GM23338 (cell line): ENCODE measurements at regions not wholly inside any gene's neighbourhood (a gene's known extent, or its start where the extent isn't known, plus 50 kb on each side); places are given as distances from the start of the nearest gene placed in this dataset.

ENCODE experiments used
- ATAC-seq: fragments of 200-7000 bp; cut with Tn5 transposase; 3 replicates; pipeline ENCODE4 v1.9.1; 2020
- DNase-seq: peaks from one replicate; pipeline ENCODE4 v3.0.0-alpha.2; 2015; ENCODE audit warnings: low spot score
- H2AFZ ChIP-seq: fragments of 200-600 bp; sonication (generic); 2 replicates; pipeline ENCODE4 v1.8.0; 2016; ENCODE audit warnings: antibody characterized with exemption, mild to moderate bottlenecking, moderate library complexity
- H3F3A ChIP-seq: fragments of 200-600 bp; sonication (generic); replicated peaks from 2 replicates; pipeline ENCODE4 v1.8.0; 2017; ENCODE audit warnings: antibody characterized with exemption, mixed run types, low read depth
- H3K27ac ChIP-seq: fragments of 200-600 bp; sonication (generic); 2 replicates; pipeline ENCODE4 v1.6.1; 2016; ENCODE audit warnings: low read depth
- H3K27me3 ChIP-seq: fragments of 200-600 bp; sonication (generic); 2 replicates; pipeline ENCODE4 v1.8.0; 2016; ENCODE audit warnings: mild to moderate bottlenecking, mixed run types, moderate library complexity; ENCODE audit not compliant: insufficient read depth
- H3K36me3 ChIP-seq: fragments of 200-600 bp; sonication (generic); 2 replicates; pipeline ENCODE4 v1.8.0; 2016; ENCODE audit warnings: mild to moderate bottlenecking; ENCODE audit not compliant: insufficient read depth
- H3K4me1 ChIP-seq: fragments of 200-600 bp; sonication (generic); 2 replicates; pipeline ENCODE4 v1.8.0; 2016; ENCODE audit warnings: mild to moderate bottlenecking, moderate library complexity; ENCODE audit not compliant: insufficient read depth
- H3K4me2 ChIP-seq: fragments of 200-600 bp; sonication (generic); 2 replicates; pipeline ENCODE4 v1.7.1; 2017; ENCODE audit warnings: mixed run types
- H3K4me3 ChIP-seq: fragments of 200-600 bp; sonication (generic); 2 replicates; pipeline ENCODE4 v1.6.1; 2016; ENCODE audit warnings: mixed run types
- H3K79me2 ChIP-seq: fragments of 200-600 bp; sonication (generic); replicated peaks from 2 replicates; pipeline ENCODE4 v1.8.0; 2017; ENCODE audit warnings: mild to moderate bottlenecking; ENCODE audit not compliant: insufficient read depth
- H3K9me2 ChIP-seq: fragments of 200-600 bp; sonication (generic); 2 replicates; pipeline ENCODE4 v1.8.0; 2017; ENCODE audit not compliant: insufficient read depth
- H4K20me1 ChIP-seq: fragments of 200-600 bp; sonication (generic); replicated peaks from 2 replicates; pipeline ENCODE4 v1.8.0; 2017; ENCODE audit warnings: mild to moderate bottlenecking; ENCODE audit not compliant: insufficient read depth
- H3K27ac Mint-ChIP-seq: 2 replicates; pipeline ENCODE4 v1.8.0; 2020; ENCODE audit warnings: inconsistent platforms, mild to moderate bottlenecking, moderate library complexity, mixed read lengths
- H3K27me3 Mint-ChIP-seq: 3 replicates; pipeline ENCODE4 v1.8.0; 2022; ENCODE audit warnings: low read depth, mild to moderate bottlenecking, moderate library complexity, mixed read lengths, inconsistent platforms; ENCODE audit not compliant: insufficient read depth, poor library complexity
- H3K36me3 Mint-ChIP-seq: 3 replicates; pipeline ENCODE4 v1.8.0; 2021; ENCODE audit warnings: low read depth, mild to moderate bottlenecking, inconsistent platforms, moderate library complexity, mixed read lengths
- H3K4me1 Mint-ChIP-seq: 3 replicates; pipeline ENCODE4 v1.8.0; 2020; ENCODE audit warnings: mild to moderate bottlenecking, inconsistent platforms, mixed read lengths
- H3K4me3 Mint-ChIP-seq: 3 replicates; pipeline ENCODE4 v1.8.0; 2021; ENCODE audit warnings: moderate library complexity, mild to moderate bottlenecking, inconsistent platforms, mixed read lengths
- H3K9me3 Mint-ChIP-seq: 3 replicates; pipeline ENCODE4 v1.8.0; 2020; ENCODE audit warnings: moderate library complexity, mild to moderate bottlenecking, inconsistent platforms, mixed read lengths
- CREB1 ChIP-seq: fragments of 250-450 bp; sonication (Bioruptor Pico); IDR thresholded peaks from 2 replicates; pipeline ENCODE4 v1.5.0; 2020; ENCODE audit warnings: low read depth, mild to moderate bottlenecking, moderate library complexity
- CTCF ChIP-seq, 2 experiments: fragments of 200-600 bp in 1 of 2; sonication (generic) in 1 of 2; conservative IDR thresholded peaks; 2 replicates each; pipeline versions ENCODE4 v1.5.1 to v1.6.1; 2016 to 2017; ENCODE audit warnings: antibody characterized with exemption in 2 of 2, low read depth in 2 of 2, mild to moderate bottlenecking in 2 of 2, moderate library complexity in 1 of 2
- ETS1 ChIP-seq: IDR thresholded peaks from 2 replicates; pipeline ENCODE4 v1.6.1; 2016; ENCODE audit warnings: antibody characterized with exemption
- EZH2 ChIP-seq: fragments of 200-600 bp; sonication (generic); IDR thresholded peaks from one replicate; pipeline ENCODE4 v1.8.0; 2017; ENCODE audit warnings: antibody characterized with exemption, mild to moderate bottlenecking, low read depth; ENCODE audit not compliant: unreplicated experiment
- JUNB ChIP-seq: IDR thresholded peaks from one replicate; pipeline ENCODE4 v1.6.1; 2016; ENCODE audit warnings: antibody characterized with exemption; ENCODE audit not compliant: unreplicated experiment
- NANOG ChIP-seq: IDR thresholded peaks from 2 replicates; pipeline ENCODE4 v1.6.1; 2016; ENCODE audit warnings: antibody characterized with exemption, borderline replicate concordance
- POLR2AphosphoS5 ChIP-seq: IDR thresholded peaks from 2 replicates; pipeline ENCODE4 v1.6.1; 2016; ENCODE audit warnings: antibody characterized with exemption, low read depth
- REST ChIP-seq: IDR thresholded peaks from one replicate; pipeline ENCODE4 v1.6.1; 2018; ENCODE audit warnings: antibody characterized with exemption; ENCODE audit not compliant: unreplicated experiment
- STAT1 ChIP-seq: IDR thresholded peaks from one replicate; pipeline ENCODE4 v1.6.1; 2016; ENCODE audit warnings: antibody characterized with exemption; ENCODE audit not compliant: unreplicated experiment
- ZNF114 ChIP-seq: fragments of 250-450 bp; sonication (Bioruptor Pico); IDR thresholded peaks from 2 replicates; pipeline ENCODE4 v1.5.0; 2020; ENCODE audit warnings: mild to moderate bottlenecking, moderate library complexity
- ZNF331 ChIP-seq: fragments of 250-450 bp; sonication (Bioruptor Pico); IDR thresholded peaks from 2 replicates; pipeline ENCODE4 v1.5.0; 2020; ENCODE audit warnings: low read depth, mild to moderate bottlenecking, moderate library complexity
- ZNF462 ChIP-seq: fragments of 250-450 bp; sonication (Bioruptor Pico); IDR thresholded peaks from 2 replicates; pipeline ENCODE4 v1.5.0; 2020; ENCODE audit warnings: mild to moderate bottlenecking, moderate library complexity

- no peaks in the 10 kb centered on the region for H3F3A ChIP-seq
- Mint-ChIP-seq H3K4me3 (no peak overlapping the region), H3K4me1 (no peaks in the 10 kb centered on the region), H3K36me3 (no peaks in the 10 kb centered on the region), H3K9me3 (peaks cover 4% of the 10 kb centered on the region; the same call in 1 of the 3 replicates), H3K27me3 (no peaks in the 10 kb centered on the region), H3K27ac (no peak overlapping the region)
- no peaks in the 10 kb centered on the region for H3K27me3 ChIP-seq
- TF ChIP-seq ZNF462 (CRISPR knock-in tag) = no peak
- no peak for TF ChIP-seq ZNF331
- no peak for TF ChIP-seq NANOG
- TF ChIP-seq EZH2 = no peak
- TF ChIP-seq STAT1 = no peak
- no peak for TF ChIP-seq CTCF (conservative IDR thresholded peaks at IDR 0.05; ENCODE audit: low read depth in 2 of 2)
- no peak for TF ChIP-seq ZNF114 (CRISPR knock-in tag)
- no peak for TF ChIP-seq JUNB
- TF ChIP-seq CREB1 (CRISPR knock-in tag) = no peak
- TF ChIP-seq REST = no peak
- TF ChIP-seq ETS1 = no peak
- no peak for TF ChIP-seq POLR2AphosphoS5
- H3K9me2 ChIP-seq = no peaks in the 10 kb centered on the region
- H3K36me3 ChIP-seq = no peaks in the 10 kb centered on the region
- H3K4me2 ChIP-seq = no peak overlapping the region
- no peaks in the 10 kb centered on the region for H3K79me2 ChIP-seq
- H3K4me1 ChIP-seq = no peaks in the 10 kb centered on the region
- no peak for ATAC-seq
- H3K27ac ChIP-seq = no peak overlapping the region
- DNase-seq = no peak
- H3K4me3 ChIP-seq = no peak overlapping the region
- no peak overlapping the region for H2AFZ ChIP-seq
- H4K20me1 ChIP-seq = no peaks in the 10 kb centered on the region
These were observed 280.2 kb upstream of the CHRM2 start for GRCh38 chr7:136588216-136588615.
